GM12878 (cell line): ENCODE measurements at regions not wholly inside any gene's neighbourhood (a gene's known extent, or its start where the extent isn't known, plus 50 kb on each side); places are given as distances from the start of the nearest gene placed in this dataset.

Experiments
- ATF3 ChIP-seq: IDR thresholded peaks from 2 replicates; pipeline ENCODE4 v1.6.1; 2011; ENCODE audit warnings: low read depth, mild to moderate bottlenecking, low read length, moderate library complexity, borderline replicate concordance; ENCODE audit errors: extremely low read depth
- CEBPB ChIP-seq, 2 experiments: fragments of 150-350 bp in 1 of 2; IDR thresholded peaks; 2 replicates each; pipeline ENCODE4 v1.6.1; 2012 to 2014; ENCODE audit warnings: low read depth in 2 of 2, low read length in 2 of 2, borderline replicate concordance in 1 of 2, inconsistent platforms in 1 of 2
- CTCF ChIP-seq, 3 experiments: IDR thresholded peaks in 2 of 3; conservative IDR thresholded peaks in 1 of 3; 2 replicates each; pipeline ENCODE4 v1.5.1; 2011; ENCODE audit warnings: low read depth in 3 of 3, low read length in 3 of 3, mild to moderate bottlenecking in 3 of 3, control low read depth in 2 of 3, moderate library complexity in 2 of 3, inconsistent platforms in 1 of 3, mixed read lengths in 1 of 3; ENCODE audit not compliant: control insufficient read depth in 2 of 3, insufficient read depth in 1 of 3; ENCODE audit errors: extremely low read depth in 1 of 3
- ELK1 ChIP-seq: IDR thresholded peaks from 2 replicates; pipeline ENCODE4 v1.6.1; 2012; ENCODE audit warnings: low read depth, low read length, improper control_type of control experiment
- EP300 ChIP-seq, 2 experiments: fragments of 150-350 bp in 1 of 2; IDR thresholded peaks; 2 replicates each; pipeline ENCODE4 v1.6.1; 2011 to 2012; ENCODE audit warnings: low read depth in 2 of 2, low read length in 2 of 2, borderline replicate concordance in 1 of 2, improper control_type of control experiment in 1 of 2, inconsistent platforms in 1 of 2; ENCODE audit not compliant: control insufficient read depth in 1 of 2
- EZH2 ChIP-seq: IDR thresholded peaks from 2 replicates; pipeline ENCODE4 v1.6.1; 2012; ENCODE audit warnings: low read depth, mild to moderate bottlenecking, control low read depth, inconsistent platforms, low read length, borderline replicate concordance; ENCODE audit not compliant: control insufficient read depth
- HCFC1 ChIP-seq: fragments of 150-350 bp; IDR thresholded peaks from 2 replicates; pipeline ENCODE4 v1.6.1; 2014; ENCODE audit warnings: low read length
- LARP7 ChIP-seq: fragments of 450-650 bp; IDR thresholded peaks from 2 replicates; pipeline ENCODE4 v1.6.1; 2017; ENCODE audit warnings: mild to moderate bottlenecking
- NR2C2 ChIP-seq: IDR thresholded peaks from 2 replicates; pipeline ENCODE4 v1.6.1; 2011; ENCODE audit warnings: borderline replicate concordance, low read depth; ENCODE audit not compliant: control insufficient read depth, insufficient read length
- POLR2AphosphoS5 ChIP-seq: IDR thresholded peaks from 2 replicates; pipeline ENCODE4 v1.6.1; 2011; ENCODE audit warnings: mild to moderate bottlenecking, low read length, inconsistent platforms
- TCF12 ChIP-seq: IDR thresholded peaks from 2 replicates; pipeline ENCODE4 v1.6.1; 2011; ENCODE audit warnings: low read depth, mild to moderate bottlenecking, low read length
- ZNF24 ChIP-seq: fragments of 450-650 bp; IDR thresholded peaks from 2 replicates; pipeline ENCODE4 v1.6.1; 2017; ENCODE audit warnings: antibody characterized with exemption, mild to moderate bottlenecking
- ZZZ3 ChIP-seq: IDR thresholded peaks from 2 replicates; pipeline ENCODE4 v1.6.1; 2011; ENCODE audit warnings: low read depth; ENCODE audit not compliant: control insufficient read depth, insufficient read length

DNA sequence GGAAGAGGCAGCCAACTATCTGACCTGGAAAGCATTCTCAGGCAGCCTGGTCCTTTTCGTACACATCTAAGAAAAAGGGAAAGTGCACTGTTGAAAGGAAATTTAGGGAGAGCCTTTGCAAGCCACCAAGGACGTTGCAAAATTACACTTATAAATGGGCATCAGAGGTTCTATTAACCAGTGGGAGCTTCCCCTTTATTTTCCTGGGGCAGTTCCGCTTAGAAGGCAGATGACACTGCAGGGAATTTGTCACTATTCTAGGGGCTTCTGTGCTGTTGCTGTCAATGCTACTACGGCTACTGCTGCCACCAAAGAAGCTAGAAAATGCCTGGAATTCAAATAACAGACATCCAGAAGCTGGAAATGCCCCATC lies 79.6 kb upstream of the AUTS2 start:
- TF ChIP-seq ZNF24 (no peak), CTCF (IDR thresholded peaks at IDR 0.05 in 2 of 3, conservative IDR thresholded peaks at IDR 0.05 in 1 of 3; ENCODE audit: control insufficient read depth in 2 of 3, extremely low read depth in 1 of 3, insufficient read depth in 1 of 3, low read depth in 3 of 3, low read length in 3 of 3) (no peak), ELK1 (no peak), EP300 (IDR thresholded peaks at IDR 0.05; ENCODE audit: borderline replicate concordance in 1 of 2, control insufficient read depth in 1 of 2, low read depth in 2 of 2, low read length in 2 of 2) (no peak), CEBPB (IDR thresholded peaks at IDR 0.05; ENCODE audit: borderline replicate concordance in 1 of 2, low read depth in 2 of 2, low read length in 2 of 2) (no peak), EZH2 (no peak), POLR2AphosphoS5 (no peak), NR2C2 (no peak), LARP7 (no peak), ZZZ3 (no peak), HCFC1 (no peak), ATF3 (no peak), TCF12 (no peak)
